B cell (primary cell): ENCODE measurements at regions not wholly inside any gene's neighbourhood (a gene's known extent, or its start where the extent isn't known, plus 50 kb on each side); places are given as distances from the start of the nearest gene placed in this dataset.

ENCODE experiments used
- CTCF ChIP-seq: fragments of 200-600 bp; IDR thresholded peaks from one replicate; pipeline ENCODE4 v1.8.0; 2022; ENCODE audit warnings: antibody characterized with exemption, mild to moderate bottlenecking
- EZH2 ChIP-seq: IDR thresholded peaks from 2 replicates; pipeline ENCODE4 v1.6.1; 2012; ENCODE audit warnings: borderline replicate concordance, low read depth, mild to moderate bottlenecking, moderate library complexity, low read length; ENCODE audit not compliant: insufficient read depth, poor library complexity, severe bottlenecking

- TF ChIP-seq CTCF = no peak
- TF ChIP-seq EZH2 = no peak
Measured at GRCh38 chr13:40158757-40159156, 503.3 kb downstream of the COG6 start.
